ENCODE measurements at regions not wholly inside any gene's neighbourhood (a gene's known extent, or its start where the extent isn't known, plus 50 kb on each side); places are given as distances from the start of the nearest gene placed in this dataset.

- TF ChIP-seq EZH2phosphoT487 (IDR thresholded peaks at IDR 0.05) (no peak), CTCF (IDR thresholded peaks at IDR 0.05) (peak; percentile 64), EZH2 (IDR thresholded peaks at IDR 0.05) (no peak)
Measured at GRCh38 chr18:71398531-71398930, 1109.7 kb downstream of the SOCS6 start.
